Motor neuron (in vitro differentiated cells): ENCODE measurements at regions not wholly inside any gene's neighbourhood (a gene's known extent, or its start where the extent isn't known, plus 50 kb on each side); places are given as distances from the start of the nearest gene placed in this dataset.
A peak's percentile ranks its signal among the peaks of the same experiment; 100 is the strongest.
"Not testable (repeated sequence)": the region's sequence is repeated elsewhere in the genome, so short reads cannot be mapped to it uniquely, and the experiment has no call there.

Experiments used
- ATAC-seq, 8 experiments: fragments of 200-7000 bp; cut with Tn5 transposase; replicated peaks in 6 of 8; 2 replicates each; pipeline ENCODE4 v1.8.0; 2021; ENCODE audit warnings: mild to moderate bottlenecking in 8 of 8, moderate library complexity in 8 of 8
- H3K27ac ChIP-seq, 2 donors: fragments of 250-450 bp; sonication (Bioruptor Pico); 2 replicates each; pipeline ENCODE4 v1.9.0; 2021; ENCODE audit warnings: antibody characterized with exemption in 2 of 2, mild to moderate bottlenecking in 2 of 2, moderate library complexity in 1 of 2
- H3K4me1 ChIP-seq, 2 donors: fragments of 250-450 bp; sonication (Bioruptor Pico); replicated peaks in 1 of 2; 2 replicates each; pipeline ENCODE4 v1.6.1; 2021; ENCODE audit warnings: antibody characterized with exemption in 2 of 2, mild to moderate bottlenecking in 2 of 2, moderate library complexity in 1 of 2
- H3K4me3 ChIP-seq, 5 donors: fragments of 250-450 bp; sonication (Bioruptor Pico); 2 replicates each; pipeline ENCODE4 v1.9.0; 2021; ENCODE audit warnings: antibody characterized with exemption in 5 of 5, mild to moderate bottlenecking in 5 of 5, moderate library complexity in 4 of 5
- WGBS, 10 experiments: fragments of 450-650 bp; shearing (Covaris generic); methylation state at CpG; one replicate each; pipeline ENCODE4 v1.0.0; 2022; 5-methylcytosine and 5-hydroxymethylcytosine counted together
- in situ Hi-C, 9 experiments: fragments of 400-800 bp; cut with MboI; loops; one replicate each; pipeline ENCODE4 v1.15.0; 2021; ENCODE audit warnings: low sequenced_read_pairs in 9 of 9, low pct_unique_long_range_greater_than_20kb in 2 of 9; ENCODE audit not compliant: unreplicated experiment in 9 of 9

- in situ Hi-C loops = no loop called here
- Histone ChIP-seq H3K27ac (no peak overlapping the region), H3K4me1 (no peaks in the 10 kb centered on the region), H3K4me3 (no peak overlapping the region)
- WGBS, 10 experiments = 17 to 100% (median 88%) methylated on average over 1 of the region's 1 CpG; no CpG with 5 or more reads in 2 of the 10 experiments
- peak in 3 of 8 experiments; percentile 31 to 87 (median 77) for ATAC-seq
Observed at GRCh38 chr12:47509398-47509851, 196.4 kb downstream of the RPAP3 start.

- no peaks in the 10 kb centered on the region for H3K4me1 ChIP-seq
- 75 to 100% (median 93%) methylated on average over 1 to 3 of the region's 3 CpGs; no CpG with 5 or more reads in 1 of the 10 experiments for WGBS, 10 experiments
- H3K4me3 ChIP-seq = no peak overlapping the region
- in situ Hi-C loops = no loop called here
- H3K27ac ChIP-seq = no peak overlapping the region
- no peak for ATAC-seq
Observed at GRCh38 chr12:47507221-47507620, 198.6 kb downstream of the RPAP3 start.

GRCh38 chr12:47504775-47505446 is 200.9 kb downstream of the RPAP3 start:
- in situ Hi-C loops = no loop called here
- 20 to 100% (median 80%) methylated on average over 1 to 11 of the region's 11 CpGs; no CpG with 5 or more reads in 1 of the 10 experiments for WGBS, 10 experiments
- Histone ChIP-seq H3K27ac (no peak overlapping the region), H3K4me1 (no peaks in the 10 kb centered on the region), H3K4me3 (no peak overlapping the region)
- ATAC-seq = peak in 2 of 8 experiments; percentile 66 to 68

- WGBS, 10 experiments = 53 to 100% (median 66%) methylated on average over 1 to 3 of the region's 3 CpGs; no CpG with 5 or more reads in 1 of the 10 experiments
- in situ Hi-C loops = no loop called here
- Histone ChIP-seq H3K4me3 (no peak overlapping the region), H3K4me1 (no peaks in the 10 kb centered on the region), H3K27ac (no peak overlapping the region)
- ATAC-seq = no peak
Observed at GRCh38 chr12:47493801-47494200, 212.0 kb downstream of the RPAP3 start.

- peak in 4 of 8 experiments; percentile 31 to 98 (median 79) for ATAC-seq
- 0 to 100% (median 70%) methylated on average over 1 to 2 of the region's 2 CpGs; no CpG with 5 or more reads in 5 of the 10 experiments for WGBS, 10 experiments
- no peak overlapping the region for H3K4me3 ChIP-seq
Observed at GRCh38 chr12:47491516-47492305, 214.1 kb downstream of the RPAP3 start.

GRCh38 chr12:47488888-47489287 is 216.9 kb downstream of the RPAP3 start:
- no peak overlapping the region for H3K27ac ChIP-seq
- no peak for ATAC-seq
- H3K4me1 ChIP-seq = no peaks in the 10 kb centered on the region
- WGBS, 10 experiments = 60 to 100% (median 80%) methylated on average over 1 of the region's 1 CpG; no CpG with 5 or more reads in 5 of the 10 experiments
- H3K4me3 ChIP-seq = no peak overlapping the region
- in situ Hi-C loops = no loop called here

More at GRCh38 chr12:47491516-47492305, 214.1 kb downstream of the RPAP3 start:
- Histone ChIP-seq H3K4me1 (no peaks in the 10 kb centered on the region), H3K27ac (no peak overlapping the region)
- in situ Hi-C loops = no loop called here

GRCh38 chr12:47481041-47481440 is 224.8 kb downstream of the RPAP3 start:
- Histone ChIP-seq H3K4me1 (no peaks in the 10 kb centered on the region), H3K27ac (no peak overlapping the region), H3K4me3 (no peak overlapping the region)
- ATAC-seq = no peak
- 0 to 100% (median 50%) methylated on average over 1 to 2 of the region's 2 CpGs; no CpG with 5 or more reads in 1 of the 10 experiments for WGBS, 10 experiments
- in situ Hi-C loops = no loop called here

- in situ Hi-C loops = no loop called here
- H3K4me1 ChIP-seq = no peaks in the 10 kb centered on the region
- H3K27ac ChIP-seq = no peak overlapping the region
- no peak for ATAC-seq
- H3K4me3 ChIP-seq = no peak overlapping the region
- WGBS, 10 experiments = 0 to 57% (median 25%) methylated on average over 1 of the region's 1 CpG; no CpG with 5 or more reads in 3 of the 10 experiments
Observed at GRCh38 chr12:47478426-47478825, 227.4 kb downstream of the RPAP3 start.

GRCh38 chr12:47473091-47473490 is 232.7 kb downstream of the RPAP3 start:
- in situ Hi-C loops = no loop called here

GRCh38 chr12:47470349-47470748 is 235.5 kb downstream of the RPAP3 start:
- H3K27ac ChIP-seq, ATAC-seq, H3K4me3 ChIP-seq, in situ Hi-C loops, H3K4me1 ChIP-seq: not testable (repeated sequence)
- 29 to 100% (median 75%) methylated on average over 1 of the region's 1 CpG; no CpG with 5 or more reads in 7 of the 10 experiments for WGBS, 10 experiments

More at GRCh38 chr12:47473091-47473490, 232.7 kb downstream of the RPAP3 start:
- H3K27ac ChIP-seq = no peak overlapping the region
- no peaks in the 10 kb centered on the region for H3K4me1 ChIP-seq
- no peak overlapping the region for H3K4me3 ChIP-seq
- 20 to 85% (median 65%) methylated on average over 1 to 3 of the region's 3 CpGs; no CpG with 5 or more reads in 1 of the 10 experiments for WGBS, 10 experiments
- ATAC-seq = no peak

- H3K27ac ChIP-seq, in situ Hi-C loops, H3K4me1 ChIP-seq, ATAC-seq, H3K4me3 ChIP-seq: not testable (repeated sequence)
- 6 to 94% (median 76%) methylated on average over 1 to 5 of the region's 5 CpGs; no CpG with 5 or more reads in 4 of the 10 experiments for WGBS, 10 experiments
Observed at GRCh38 chr12:47463918-47464317, 241.9 kb downstream of the RPAP3 start.

GRCh38 chr12:47458279-47458678 is 247.6 kb downstream of the RPAP3 start:
- 20 to 93% (median 71%) methylated on average over 1 to 4 of the region's 4 CpGs; no CpG with 5 or more reads in 1 of the 10 experiments for WGBS, 10 experiments
- H3K4me1 ChIP-seq = no peaks in the 10 kb centered on the region
- peak in 2 of 8 experiments; percentile 75 to 88 for ATAC-seq
- H3K4me3 ChIP-seq = no peak overlapping the region
- H3K27ac ChIP-seq = no peak overlapping the region
- in situ Hi-C loops = no loop called here

- no peak for ATAC-seq
- H3K4me1 ChIP-seq = no peaks in the 10 kb centered on the region
- no peak overlapping the region for H3K27ac ChIP-seq
- H3K4me3 ChIP-seq = no peak overlapping the region
- WGBS, 10 experiments = 63 to 86% (median 81%) methylated on average over 1 of the region's 1 CpG; no CpG with 5 or more reads in 4 of the 10 experiments
- in situ Hi-C loops = no loop called here
Observed at GRCh38 chr12:47449797-47450196, 256.0 kb downstream of the RPAP3 start.
